Uterus (tissue), 3 donors: ENCODE measurements at regions not wholly inside any gene's neighbourhood (a gene's known extent, or its start where the extent isn't known, plus 50 kb on each side); places are given as distances from the start of the nearest gene placed in this dataset.

ENCODE experiments used
- DNase-seq, 2 donors: peaks; one replicate each; pipeline ENCODE4 v3.0.0-alpha.2; 2019 to 2020
- H3K27ac ChIP-seq, 2 donors: fragments of 200-600 bp; sonication (generic); 1 replicate in 1 of 2; 2 replicates in 1 of 2; pipeline ENCODE4 v1.5.1; 2016 to 2018
- H3K27me3 ChIP-seq, 2 donors: fragments of 200-600 bp; sonication (generic); one replicate each; pipeline ENCODE4 v1.5.1; 2018 to 2019; ENCODE audit warnings: control low read depth in 1 of 2
- H3K36me3 ChIP-seq, 2 donors: fragments of 200-600 bp; sonication (generic); one replicate each; pipeline ENCODE4 v1.5.1; 2019; ENCODE audit warnings: control low read depth in 1 of 2
- H3K4me1 ChIP-seq, 2 donors: fragments of 200-600 bp; sonication (generic); one replicate each; pipeline ENCODE4 v1.5.1; 2018 to 2019; ENCODE audit warnings: control low read depth in 1 of 2
- H3K4me3 ChIP-seq, 2 donors: fragments of 200-600 bp; sonication (generic); 1 replicate in 1 of 2; 2 replicates in 1 of 2; pipeline ENCODE4 v1.5.1; 2018 to 2019; ENCODE audit warnings: mild to moderate bottlenecking in 1 of 2
- H3K9me3 ChIP-seq, 2 donors: fragments of 200-600 bp; sonication (generic); one replicate each; pipeline ENCODE4 v1.5.1; 2019; ENCODE audit warnings: control low read depth in 1 of 2
- CTCF ChIP-seq, 4 experiments: fragments of 200-600 bp in 2 of 4; fragments of 450-650 bp in 2 of 4; sonication (generic) in 2 of 4; IDR thresholded peaks; one replicate each; pipeline ENCODE4 v1.5.1; 2016 to 2019; ENCODE audit warnings: antibody characterized with exemption in 4 of 4, mild to moderate bottlenecking in 2 of 4, moderate library complexity in 1 of 4
- POLR2A ChIP-seq, 2 donors: fragments of 450-650 bp; IDR thresholded peaks; one replicate each; pipeline ENCODE4 v1.6.1; 2016; ENCODE audit warnings: antibody characterized with exemption in 2 of 2, mild to moderate bottlenecking in 1 of 2, moderate library complexity in 1 of 2
- intact Hi-C: fragments of 100-400 bp; cut with DNase I; formaldehyde crosslinking; loops from one replicate; pipeline ENCODE4 v1.15.1; 2023; ENCODE audit warnings: low total_unique reads
- donor health status: DM: yes; HTN: yes; CAD: no.

GRCh38 chr7:11221984-11222383 lies 248.3 kb downstream of the PHF14 start:
- no peak for DNase-seq
- Histone ChIP-seq H3K4me3 (no peak overlapping the region), H3K36me3 (no peaks in the 10 kb centered on the region), H3K9me3 (no peaks in the 10 kb centered on the region), H3K27me3 (no peaks in the 10 kb centered on the region), H3K4me1 (no peaks in the 10 kb centered on the region), H3K27ac (no peak overlapping the region)
- intact Hi-C loops, result no loop called here
- no peak for TF ChIP-seq POLR2A (IDR thresholded peaks at IDR 0.05)
- TF ChIP-seq CTCF (IDR thresholded peaks at IDR 0.05), result no peak

GRCh38 chr7:11224535-11224934 lies 250.9 kb downstream of the PHF14 start:
- H3K9me3 ChIP-seq, result no peaks in the 10 kb centered on the region
- intact Hi-C loops, result no loop called here
- DNase-seq, result no peak
- no peaks in the 10 kb centered on the region for H3K27me3 ChIP-seq
- no peak for TF ChIP-seq POLR2A (IDR thresholded peaks at IDR 0.05)
- no peak for TF ChIP-seq CTCF (IDR thresholded peaks at IDR 0.05)
- H3K4me1 ChIP-seq, result no peaks in the 10 kb centered on the region
- no peaks in the 10 kb centered on the region for H3K36me3 ChIP-seq
- H3K27ac ChIP-seq, result no peak overlapping the region
- H3K4me3 ChIP-seq, result no peak overlapping the region

- DNase-seq, result peak in 1 of 2 donors; percentile 15
- Histone ChIP-seq H3K4me1 (no peaks in the 10 kb centered on the region), H3K27me3 (no peaks in the 10 kb centered on the region), H3K4me3 (no peak overlapping the region), H3K36me3 (no peaks in the 10 kb centered on the region), H3K9me3 (no peaks in the 10 kb centered on the region), H3K27ac (no peak overlapping the region)
- no peak for TF ChIP-seq CTCF (IDR thresholded peaks at IDR 0.05)
- TF ChIP-seq POLR2A (IDR thresholded peaks at IDR 0.05), result no peak
- intact Hi-C loops, result no loop called here
These were observed 254.8 kb downstream of the PHF14 start for GRCh38 chr7:11228515-11228914.

GRCh38 chr7:11231190-11231589 lies 257.5 kb downstream of the PHF14 start:
- H3K27ac ChIP-seq, result no peak overlapping the region
- no peaks in the 10 kb centered on the region for H3K9me3 ChIP-seq
- no peaks in the 10 kb centered on the region for H3K27me3 ChIP-seq
- no peaks in the 10 kb centered on the region for H3K36me3 ChIP-seq
- no peaks in the 10 kb centered on the region for H3K4me1 ChIP-seq
- no peak for TF ChIP-seq POLR2A (IDR thresholded peaks at IDR 0.05)
- TF ChIP-seq CTCF (IDR thresholded peaks at IDR 0.05), result no peak
- intact Hi-C loops, result no loop called here
- no peak for DNase-seq
- H3K4me3 ChIP-seq, result no peak overlapping the region

- intact Hi-C loops, result no loop called here
- Histone ChIP-seq H3K27me3 (no peaks in the 10 kb centered on the region), H3K27ac (no peak overlapping the region), H3K4me1 (no peaks in the 10 kb centered on the region), H3K36me3 (no peaks in the 10 kb centered on the region), H3K4me3 (no peak overlapping the region), H3K9me3 (no peaks in the 10 kb centered on the region)
- no peak for DNase-seq
- TF ChIP-seq CTCF (IDR thresholded peaks at IDR 0.05), result no peak
- TF ChIP-seq POLR2A (IDR thresholded peaks at IDR 0.05), result no peak
These were observed 258.8 kb downstream of the PHF14 start for GRCh38 chr7:11232462-11232861.
